ENCODE measurements at regions not wholly inside any gene's neighbourhood (a gene's known extent, or its start where the extent isn't known, plus 50 kb on each side); places are given as distances from the start of the nearest gene placed in this dataset.

- DNase-seq (no peak), ATAC-seq (no peak)
- Histone ChIP-seq H3K4me1 (no peaks in the 10 kb centered on the region), H3K27ac (no peak overlapping the region), H3K36me3 (ENCODE audit: insufficient read depth in 1 of 2, low read depth in 1 of 2) (no peaks in the 10 kb centered on the region), H3K4me3 (no peak overlapping the region), H3K27me3 (ENCODE audit: insufficient read depth in 3 of 3, low read length in 2 of 3) (no peaks in the 10 kb centered on the region), H3K9me3 (no peaks in the 10 kb centered on the region)
- intact Hi-C loops (cut with DNase I): no loop called here
- TF ChIP-seq CTCF (IDR thresholded peaks at IDR 0.05): no peak
- WGBS, 3 donors: 77 to 85% (median 80%) methylated on average over 5 of the region's 5 CpGs
Observed at GRCh38 chr7:145030754-145031153, 194.9 kb upstream of the TPK1 start.

GRCh38 chr7:145020454-145020853 is 184.6 kb upstream of the TPK1 start:
- no peaks in the 10 kb centered on the region for H3K9me3 ChIP-seq
- TF ChIP-seq CTCF (IDR thresholded peaks at IDR 0.05): no peak
- WGBS, 3 donors: 82 to 88% (median 88%) methylated on average over 3 of the region's 3 CpGs
- H3K4me3 ChIP-seq: no peak overlapping the region
- no peaks in the 10 kb centered on the region for H3K36me3 ChIP-seq (ENCODE audit: insufficient read depth in 1 of 2, low read depth in 1 of 2)
- intact Hi-C loops (cut with DNase I): no loop called here
- DNase-seq (no peak), ATAC-seq (no peak)
- no peak overlapping the region for H3K27ac ChIP-seq
- H3K27me3 ChIP-seq (ENCODE audit: insufficient read depth in 3 of 3, low read length in 2 of 3): no peaks in the 10 kb centered on the region
- no peaks in the 10 kb centered on the region for H3K4me1 ChIP-seq

- no peak for TF ChIP-seq CTCF (IDR thresholded peaks at IDR 0.05)
- Histone ChIP-seq H3K36me3 (ENCODE audit: insufficient read depth in 1 of 2, low read depth in 1 of 2) (no peaks in the 10 kb centered on the region), H3K4me1 (no peaks in the 10 kb centered on the region), H3K27ac (no peak overlapping the region), H3K27me3 (ENCODE audit: insufficient read depth in 3 of 3, low read length in 2 of 3) (no peaks in the 10 kb centered on the region), H3K9me3 (no peaks in the 10 kb centered on the region), H3K4me3 (no peak overlapping the region)
- DNase-seq (no peak), ATAC-seq (no peak)
- WGBS, 3 donors: 54 to 70% (median 66%) methylated on average over 3 of the region's 3 CpGs
- intact Hi-C loops (cut with DNase I): no loop called here
Observed at GRCh38 chr7:145016068-145016467, 180.2 kb upstream of the TPK1 start.

- Histone ChIP-seq H3K4me1 (no peaks in the 10 kb centered on the region), H3K27ac (no peak overlapping the region), H3K9me3 (no peaks in the 10 kb centered on the region), H3K4me3 (no peak overlapping the region), H3K36me3 (ENCODE audit: insufficient read depth in 1 of 2, low read depth in 1 of 2) (no peaks in the 10 kb centered on the region), H3K27me3 (ENCODE audit: insufficient read depth in 3 of 3, low read length in 2 of 3) (no peaks in the 10 kb centered on the region)
- no peak for TF ChIP-seq CTCF (IDR thresholded peaks at IDR 0.05)
- intact Hi-C loops (cut with DNase I): no loop called here
- no peak for DNase-seq
- 84 to 92% (median 90%) methylated on average over 3 of the region's 3 CpGs for WGBS, 3 donors
- no peak for ATAC-seq
Observed at GRCh38 chr7:145009876-145010275, 174.0 kb upstream of the TPK1 start.

GRCh38 chr7:145005601-145006000 is 169.7 kb upstream of the TPK1 start:
- TF ChIP-seq CTCF (IDR thresholded peaks at IDR 0.05): no peak
- 86 to 88% (median 86%) methylated on average over 2 of the region's 2 CpGs for WGBS, 3 donors
- Histone ChIP-seq H3K9me3 (no peaks in the 10 kb centered on the region), H3K4me3 (no peak overlapping the region), H3K4me1 (no peaks in the 10 kb centered on the region), H3K27ac (no peak overlapping the region), H3K36me3 (ENCODE audit: insufficient read depth in 1 of 2, low read depth in 1 of 2) (no peaks in the 10 kb centered on the region), H3K27me3 (ENCODE audit: insufficient read depth in 3 of 3, low read length in 2 of 3) (no peaks in the 10 kb centered on the region)
- DNase-seq: no peak
- no peak for ATAC-seq
- intact Hi-C loops (cut with DNase I): no loop called here
